Liver (tissue), 3 donors: ENCODE measurements at regions not wholly inside any gene's neighbourhood (a gene's known extent, or its start where the extent isn't known, plus 50 kb on each side); places are given as distances from the start of the nearest gene placed in this dataset.

Experiments used
- EGR1 ChIP-seq, 2 donors: IDR thresholded peaks; 2 replicates each; pipeline ENCODE4 v1.6.1; 2016 to 2018; ENCODE audit warnings: antibody characterized with exemption in 2 of 2, low read depth in 2 of 2
- GABPA ChIP-seq, 2 donors: IDR thresholded peaks in 1 of 2; conservative IDR thresholded peaks in 1 of 2; 2 replicates each; pipeline ENCODE4 v1.6.1; 2016; ENCODE audit warnings: antibody characterized with exemption in 2 of 2, mild to moderate bottlenecking in 1 of 2, moderate library complexity in 1 of 2
- HNF4G ChIP-seq: IDR thresholded peaks from 2 replicates; pipeline ENCODE4 v1.6.1; 2016; ENCODE audit warnings: antibody characterized with exemption
- RAD21 ChIP-seq, 2 donors: IDR thresholded peaks; 2 replicates each; pipeline ENCODE4 v1.6.1; 2016; ENCODE audit warnings: antibody characterized with exemption in 2 of 2, mild to moderate bottlenecking in 2 of 2
- SP1 ChIP-seq: IDR thresholded peaks from 2 replicates; pipeline ENCODE4 v1.6.1; 2018; ENCODE audit warnings: antibody characterized with exemption, mild to moderate bottlenecking
- TAF1 ChIP-seq: conservative IDR thresholded peaks from 2 replicates; pipeline ENCODE4 v1.6.1; 2016; ENCODE audit warnings: antibody characterized with exemption, mild to moderate bottlenecking
- YY1 ChIP-seq: IDR thresholded peaks from 2 replicates; pipeline ENCODE4 v1.6.1; 2016; ENCODE audit warnings: antibody characterized with exemption, mild to moderate bottlenecking
- TF ChIP-seq, protein P1 (sequence below): fragments of 150-350 bp; IDR thresholded peaks from 2 replicates; pipeline ENCODE4 v1.5.1; 2017; ENCODE audit warnings: improper control_type of control experiment, low read depth, low read length; ENCODE audit not compliant: missing input control
- TF ChIP-seq, protein P2 (sequence below): IDR thresholded peaks from 2 replicates; pipeline ENCODE4 v1.6.1; 2016; ENCODE audit warnings: antibody characterized with exemption
- TF ChIP-seq, protein P3 (sequence below): IDR thresholded peaks from 2 replicates; pipeline ENCODE4 v1.6.1; 2016; ENCODE audit warnings: antibody characterized with exemption, mild to moderate bottlenecking
- donor health status: healthy.
- donor health status: healthy.

DNA sequence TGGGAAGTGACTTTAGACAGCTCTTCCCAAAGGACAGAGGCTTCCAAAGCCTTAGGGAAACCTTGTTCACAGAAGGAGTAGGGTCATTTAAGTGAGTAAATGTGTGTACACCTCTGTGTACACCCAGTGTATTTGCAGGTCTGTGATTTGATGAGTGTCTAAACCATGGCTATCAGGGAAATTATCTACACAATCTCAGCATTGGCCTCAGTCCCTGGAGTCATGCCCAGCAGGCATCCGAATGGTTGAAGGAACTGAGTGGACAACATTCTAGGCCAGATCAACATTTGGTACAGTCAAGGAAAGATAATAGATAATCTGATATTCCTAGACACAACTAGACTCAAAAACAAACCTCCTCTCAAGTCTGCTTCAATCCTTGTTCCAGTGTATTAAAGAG is 258.4 kb upstream of the DAPK1 start:
- TF ChIP-seq, protein P1, sequence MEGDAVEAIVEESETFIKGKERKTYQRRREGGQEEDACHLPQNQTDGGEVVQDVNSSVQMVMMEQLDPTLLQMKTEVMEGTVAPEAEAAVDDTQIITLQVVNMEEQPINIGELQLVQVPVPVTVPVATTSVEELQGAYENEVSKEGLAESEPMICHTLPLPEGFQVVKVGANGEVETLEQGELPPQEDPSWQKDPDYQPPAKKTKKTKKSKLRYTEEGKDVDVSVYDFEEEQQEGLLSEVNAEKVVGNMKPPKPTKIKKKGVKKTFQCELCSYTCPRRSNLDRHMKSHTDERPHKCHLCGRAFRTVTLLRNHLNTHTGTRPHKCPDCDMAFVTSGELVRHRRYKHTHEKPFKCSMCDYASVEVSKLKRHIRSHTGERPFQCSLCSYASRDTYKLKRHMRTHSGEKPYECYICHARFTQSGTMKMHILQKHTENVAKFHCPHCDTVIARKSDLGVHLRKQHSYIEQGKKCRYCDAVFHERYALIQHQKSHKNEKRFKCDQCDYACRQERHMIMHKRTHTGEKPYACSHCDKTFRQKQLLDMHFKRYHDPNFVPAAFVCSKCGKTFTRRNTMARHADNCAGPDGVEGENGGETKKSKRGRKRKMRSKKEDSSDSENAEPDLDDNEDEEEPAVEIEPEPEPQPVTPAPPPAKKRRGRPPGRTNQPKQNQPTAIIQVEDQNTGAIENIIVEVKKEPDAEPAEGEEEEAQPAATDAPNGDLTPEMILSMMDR = no peak
- TF ChIP-seq SP1 = no peak
- TF ChIP-seq, protein P2, sequence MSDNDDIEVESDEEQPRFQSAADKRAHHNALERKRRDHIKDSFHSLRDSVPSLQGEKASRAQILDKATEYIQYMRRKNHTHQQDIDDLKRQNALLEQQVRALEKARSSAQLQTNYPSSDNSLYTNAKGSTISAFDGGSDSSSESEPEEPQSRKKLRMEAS = no peak
- no peak for TF ChIP-seq HNF4G
- TF ChIP-seq TAF1 = no peak
- TF ChIP-seq RAD21 (IDR thresholded peaks at IDR 0.05) = no peak
- TF ChIP-seq, protein P3, sequence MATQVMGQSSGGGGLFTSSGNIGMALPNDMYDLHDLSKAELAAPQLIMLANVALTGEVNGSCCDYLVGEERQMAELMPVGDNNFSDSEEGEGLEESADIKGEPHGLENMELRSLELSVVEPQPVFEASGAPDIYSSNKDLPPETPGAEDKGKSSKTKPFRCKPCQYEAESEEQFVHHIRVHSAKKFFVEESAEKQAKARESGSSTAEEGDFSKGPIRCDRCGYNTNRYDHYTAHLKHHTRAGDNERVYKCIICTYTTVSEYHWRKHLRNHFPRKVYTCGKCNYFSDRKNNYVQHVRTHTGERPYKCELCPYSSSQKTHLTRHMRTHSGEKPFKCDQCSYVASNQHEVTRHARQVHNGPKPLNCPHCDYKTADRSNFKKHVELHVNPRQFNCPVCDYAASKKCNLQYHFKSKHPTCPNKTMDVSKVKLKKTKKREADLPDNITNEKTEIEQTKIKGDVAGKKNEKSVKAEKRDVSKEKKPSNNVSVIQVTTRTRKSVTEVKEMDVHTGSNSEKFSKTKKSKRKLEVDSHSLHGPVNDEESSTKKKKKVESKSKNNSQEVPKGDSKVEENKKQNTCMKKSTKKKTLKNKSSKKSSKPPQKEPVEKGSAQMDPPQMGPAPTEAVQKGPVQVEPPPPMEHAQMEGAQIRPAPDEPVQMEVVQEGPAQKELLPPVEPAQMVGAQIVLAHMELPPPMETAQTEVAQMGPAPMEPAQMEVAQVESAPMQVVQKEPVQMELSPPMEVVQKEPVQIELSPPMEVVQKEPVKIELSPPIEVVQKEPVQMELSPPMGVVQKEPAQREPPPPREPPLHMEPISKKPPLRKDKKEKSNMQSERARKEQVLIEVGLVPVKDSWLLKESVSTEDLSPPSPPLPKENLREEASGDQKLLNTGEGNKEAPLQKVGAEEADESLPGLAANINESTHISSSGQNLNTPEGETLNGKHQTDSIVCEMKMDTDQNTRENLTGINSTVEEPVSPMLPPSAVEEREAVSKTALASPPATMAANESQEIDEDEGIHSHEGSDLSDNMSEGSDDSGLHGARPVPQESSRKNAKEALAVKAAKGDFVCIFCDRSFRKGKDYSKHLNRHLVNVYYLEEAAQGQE = no peak
- TF ChIP-seq EGR1 (IDR thresholded peaks at IDR 0.05; ENCODE audit: low read depth in 2 of 2) = no peak
- TF ChIP-seq GABPA (IDR thresholded peaks at IDR 0.05 in 1 of 2, conservative IDR thresholded peaks at IDR 0.05 in 1 of 2) = no peak
- TF ChIP-seq YY1 = no peak
